Stimulated activated CD4-positive, alpha-beta T cell treated with anti-CD3 and anti-CD28 coated beads, Interleukin-1b, Interleukin-23, amount 100 ng/mL, for 24 hours (primary cell): ENCODE measurements at regions not wholly inside any gene's neighbourhood (a gene's known extent, or its start where the extent isn't known, plus 50 kb on each side); places are given as distances from the start of the nearest gene placed in this dataset.
"Not testable (repeated sequence)": the region's sequence is repeated elsewhere in the genome, so short reads cannot be mapped to it uniquely, and the experiment has no call there.

ENCODE experiments used
- DNase-seq, 4 experiments: peaks; one replicate each; pipeline ENCODE4 v3.0.0-alpha.2; 2020; ENCODE audit warnings: low read depth in 4 of 4, low spot score in 1 of 4

- no peak for DNase-seq
These were observed 57.0 kb upstream of the MSN start for GRCh38 chrX:65610481-65610880.

GRCh38 chrX:65610040-65610439 lies 57.4 kb upstream of the MSN start:
- no peak for DNase-seq

GRCh38 chrX:65609237-65609636 lies 58.2 kb upstream of the MSN start:
- DNase-seq = no peak

- no peak for DNase-seq
These were observed 59.4 kb upstream of the MSN start for GRCh38 chrX:65608026-65608425.

GRCh38 chrX:65607070-65607742 lies 60.2 kb upstream of the MSN start:
- DNase-seq = no peak

DNA sequence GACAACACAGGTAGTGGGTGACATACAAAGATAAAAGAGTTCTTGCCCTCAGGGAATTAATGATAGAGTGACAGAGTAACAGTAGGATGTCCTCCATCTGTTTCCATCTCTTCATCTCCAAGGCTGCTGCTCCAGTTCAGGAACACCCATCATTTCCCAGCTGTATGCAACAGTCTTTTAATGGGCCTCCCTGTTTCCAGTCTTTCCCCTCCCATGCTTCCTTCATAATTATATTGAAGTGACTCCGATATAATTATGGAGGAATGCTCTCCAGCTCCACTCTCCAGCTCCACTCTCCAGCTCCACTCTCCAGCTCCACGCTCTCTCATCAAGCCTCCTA lies 65.3 kb upstream of the MSN start:
- DNase-seq = no peak

- DNase-seq = peak in 1 of 4 experiments; percentile 8
These were observed 65.8 kb upstream of the MSN start for GRCh38 chrX:65601530-65602220.

GRCh38 chrX:65601126-65601525 lies 66.3 kb upstream of the MSN start:
- no peak for DNase-seq

- DNase-seq = no peak
These were observed 65.5 kb upstream of the LAS1L start for GRCh38 chrX:65600106-65600505.

GRCh38 chrX:65598559-65599147 lies 64.1 kb upstream of the LAS1L start:
- DNase-seq = no peak

GRCh38 chrX:65596270-65597034 lies 61.9 kb upstream of the LAS1L start:
- no peak for DNase-seq

DNA sequence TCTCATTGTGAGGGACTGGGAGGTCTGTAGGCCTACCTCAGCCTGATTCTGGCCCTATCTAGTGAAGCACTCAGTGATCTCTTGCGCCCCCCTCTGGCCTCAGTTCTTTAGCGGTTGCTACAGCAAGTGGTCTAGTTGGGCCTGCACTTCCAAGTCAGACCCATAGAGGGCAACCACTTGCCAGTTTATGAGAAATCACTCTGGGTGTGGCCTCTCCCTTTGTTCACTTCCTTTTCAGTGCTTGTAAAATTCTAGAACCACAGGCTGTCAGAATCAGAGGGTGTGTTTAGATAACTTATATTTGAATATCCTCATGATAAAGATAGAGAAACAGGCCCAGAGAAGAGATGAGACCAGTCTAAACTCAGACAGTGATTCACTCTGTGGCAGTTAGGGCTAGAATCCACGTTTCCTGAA lies 60.9 kb upstream of the LAS1L start:
- DNase-seq = peak; percentile 85 to 97 (median 90)

- no peak for DNase-seq
These were observed 56.6 kb upstream of the LAS1L start for GRCh38 chrX:65591206-65591605.

DNA sequence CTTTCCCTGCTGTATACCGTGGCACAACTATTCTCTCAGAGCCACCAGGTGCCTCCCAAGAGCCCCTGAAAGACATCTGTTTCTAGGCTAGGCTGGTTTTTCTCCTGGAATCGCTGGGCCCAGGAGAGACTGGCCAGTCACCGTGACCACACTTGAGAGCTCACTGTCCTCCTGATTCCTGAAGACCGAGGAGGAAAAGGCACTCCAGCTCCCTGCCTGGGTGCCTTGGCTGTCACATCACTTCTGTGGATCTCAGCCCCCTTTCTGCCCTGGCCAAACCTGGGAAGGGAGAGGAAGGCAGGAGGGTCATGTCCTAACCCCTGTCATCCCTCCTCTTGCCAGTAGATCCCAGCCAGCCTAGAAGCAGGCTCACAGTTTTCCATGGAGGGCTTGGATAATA lies 54.7 kb upstream of the LAS1L start:
- DNase-seq = no peak

GRCh38 chrX:65588795-65589194 lies 54.2 kb upstream of the LAS1L start:
- no peak for DNase-seq

DNA sequence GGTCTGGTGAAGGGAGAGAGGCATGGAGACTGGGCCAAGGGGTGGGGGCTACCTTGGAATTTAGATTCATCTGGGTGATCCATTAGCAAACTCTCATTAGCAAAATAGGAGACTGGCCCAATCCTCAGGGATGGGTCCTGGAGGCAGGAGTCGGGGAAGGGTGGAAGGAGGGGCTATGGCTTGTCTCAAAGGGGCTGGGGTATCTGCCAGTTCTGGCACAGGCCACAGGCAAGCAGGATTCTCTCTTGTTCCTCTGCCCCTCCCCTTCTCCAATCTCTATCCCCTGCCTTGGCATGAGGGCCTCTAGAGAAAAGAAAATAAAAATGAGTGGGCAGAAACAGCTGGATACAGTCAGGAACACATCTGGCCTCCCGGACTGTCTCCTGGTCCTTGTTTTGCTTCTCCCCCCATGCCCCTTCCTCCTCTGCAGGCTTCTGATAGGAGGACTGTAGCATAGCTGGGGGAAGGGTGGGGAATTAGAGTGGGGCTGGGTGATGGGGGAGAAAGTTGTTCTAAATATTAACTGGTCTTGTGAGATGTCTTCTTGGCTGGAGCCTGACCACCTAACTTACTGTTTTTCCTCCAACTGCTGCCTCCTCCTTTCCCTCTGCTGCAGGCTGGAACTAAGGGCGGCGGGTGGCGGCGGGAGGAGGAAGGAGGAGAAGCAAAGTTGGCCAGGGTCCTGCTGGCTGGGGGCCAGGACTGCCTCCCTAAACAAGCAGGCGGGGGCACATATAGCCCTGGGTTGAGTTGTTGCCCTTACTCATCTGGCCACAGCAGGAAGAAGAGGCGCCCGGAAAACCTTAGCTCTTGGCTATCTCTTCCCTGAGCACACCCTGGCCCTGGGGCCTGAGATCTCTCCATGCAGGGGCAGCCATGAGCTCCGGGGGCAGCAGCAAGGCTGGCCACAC lies 53.3 kb upstream of the LAS1L start:
- no peak for DNase-seq

- no peak for DNase-seq
These were observed 51.9 kb upstream of the LAS1L start for GRCh38 chrX:65586491-65586890.

DNA sequence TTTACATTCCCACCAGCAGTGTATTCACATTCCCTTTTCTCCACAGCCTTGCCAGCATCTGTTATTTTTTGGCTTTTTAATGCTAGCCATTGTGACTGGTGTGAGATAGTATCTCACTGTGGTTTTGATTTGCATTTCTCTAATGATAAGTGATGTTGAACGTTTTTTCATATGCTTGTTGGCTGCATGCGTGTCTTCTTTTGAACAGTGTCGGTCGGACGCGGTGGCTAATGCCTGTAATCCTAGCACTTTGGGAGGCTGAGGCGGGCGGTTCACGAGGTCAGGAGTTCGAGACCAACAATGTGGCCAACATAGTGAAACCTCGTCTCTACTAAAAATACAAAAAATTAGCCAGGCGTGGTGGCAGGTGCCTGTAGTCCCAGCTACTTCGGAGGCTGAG lies 50.6 kb upstream of the LAS1L start:
- DNase-seq = not testable (repeated sequence)
